Left lung (tissue), 4 donors: ENCODE measurements at regions not wholly inside any gene's neighbourhood (a gene's known extent, or its start where the extent isn't known, plus 50 kb on each side); places are given as distances from the start of the nearest gene placed in this dataset.
"Not testable (repeated sequence)": the region's sequence is repeated elsewhere in the genome, so short reads cannot be mapped to it uniquely, and the experiment has no call there.

Source experiments
- ATAC-seq: fragments of 200-7000 bp; cut with Tn5 transposase; one replicate; pipeline ENCODE4 v1.9.1; 2020; ENCODE audit warnings: moderate library complexity
- DNase-seq, 4 donors: peaks; one replicate each; pipeline ENCODE4 v3.0.0-alpha.2; 2013 to 2020
- H3K27ac ChIP-seq, 2 donors: fragments of 200-600 bp; sonication (generic) in 1 of 2; one replicate each; pipeline versions ENCODE4 v1.5.0 to v1.8.0; 2020 to 2021
- H3K27me3 ChIP-seq, 2 donors: fragments of 200-600 bp; sonication (generic) in 1 of 2; one replicate each; pipeline versions ENCODE4 v1.5.0 to v1.8.0; 2020 to 2021
- H3K36me3 ChIP-seq, 2 donors: fragments of 200-600 bp; sonication (generic) in 1 of 2; one replicate each; pipeline versions ENCODE4 v1.5.0 to v1.8.0; 2020 to 2021
- H3K4me1 ChIP-seq, 2 donors: fragments of 200-600 bp; one replicate each; pipeline ENCODE4 v1.8.0; 2021
- H3K4me3 ChIP-seq, 2 donors: fragments of 200-600 bp; sonication (generic) in 1 of 2; one replicate each; pipeline versions ENCODE4 v1.5.0 to v1.8.0; 2020 to 2021; ENCODE audit warnings: mild to moderate bottlenecking in 1 of 2
- H3K9me3 ChIP-seq, 2 donors: fragments of 200-600 bp; sonication (generic) in 1 of 2; one replicate each; pipeline versions ENCODE4 v1.5.0 to v1.8.0; 2020 to 2021
- CTCF ChIP-seq, 2 donors: fragments of 200-600 bp; sonication (generic) in 1 of 2; IDR thresholded peaks; one replicate each; pipeline versions ENCODE4 v1.5.0 to v1.8.0; 2021; ENCODE audit warnings: antibody characterized with exemption in 2 of 2
- intact Hi-C, 2 donors: fragments of 100-400 bp; cut with DNase I; formaldehyde crosslinking; loops; one replicate each; pipeline versions ENCODE4 v1.11.2 to v1.14.2; 2022
- donor health status: DM: no; HTN: yes; CAD: no.
- donor health status: DM: no; HTN: no; CAD: no.

- no peaks in the 10 kb centered on the region for H3K4me1 ChIP-seq
- ATAC-seq (no peak), DNase-seq (no peak)
- TF ChIP-seq CTCF (IDR thresholded peaks at IDR 0.05) = no peak
- H3K27me3 ChIP-seq = no peaks in the 10 kb centered on the region
- intact Hi-C loops = no loop called here
- H3K9me3 ChIP-seq = peaks cover 0 to 14% of the 10 kb centered on the region in 2 donors
- H3K36me3 ChIP-seq = no peaks in the 10 kb centered on the region
- no peak overlapping the region for H3K27ac ChIP-seq
- no peak overlapping the region for H3K4me3 ChIP-seq
Observed at GRCh38 chr3:110362751-110363150, 708.9 kb upstream of the NECTIN3 start.

- H3K27ac ChIP-seq, H3K27me3 ChIP-seq, H3K4me3 ChIP-seq, H3K4me1 ChIP-seq, ATAC-seq, H3K36me3 ChIP-seq, DNase-seq, H3K9me3 ChIP-seq, intact Hi-C loops: not testable (repeated sequence)
Observed at GRCh38 chr3:110367289-110367688, 704.3 kb upstream of the NECTIN3 start.

GRCh38 chr3:110375751-110376518 is 695.7 kb upstream of the NECTIN3 start:
- ATAC-seq (no peak), DNase-seq (peak in 2 of 4 donors; percentile 5 to 8)
- no peak overlapping the region for H3K4me3 ChIP-seq
- H3K27ac ChIP-seq = no peak overlapping the region
- no peaks in the 10 kb centered on the region for H3K27me3 ChIP-seq
- TF ChIP-seq CTCF (IDR thresholded peaks at IDR 0.05) = no peak
- H3K4me1 ChIP-seq = no peaks in the 10 kb centered on the region
- no peaks in the 10 kb centered on the region for H3K36me3 ChIP-seq
- H3K9me3 ChIP-seq = no peaks in the 10 kb centered on the region
- intact Hi-C loops = no loop called here

DNA sequence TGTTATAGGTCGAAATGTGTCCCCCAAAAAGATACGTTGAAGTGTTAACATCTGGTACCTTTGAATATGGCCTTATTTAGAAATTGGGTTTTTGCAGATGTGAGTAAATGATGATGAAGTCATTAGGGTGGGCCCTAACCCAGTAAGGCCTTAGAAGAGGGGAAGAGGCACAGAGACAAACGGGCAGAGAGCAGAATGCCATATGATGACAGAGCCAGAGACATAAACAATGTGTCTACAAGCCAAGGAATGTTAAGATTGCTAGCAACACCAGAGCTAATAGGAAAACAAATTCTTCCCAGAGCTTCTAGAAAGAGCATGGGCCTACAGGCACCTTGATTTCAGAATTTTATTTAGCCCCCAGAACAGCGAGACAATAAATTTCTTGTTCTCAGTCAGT is 693.1 kb upstream of the NECTIN3 start:
- ATAC-seq = no peak
- Histone ChIP-seq H3K36me3 (no peaks in the 10 kb centered on the region), H3K4me3 (no peak overlapping the region), H3K27ac (no peak overlapping the region), H3K4me1 (no peaks in the 10 kb centered on the region), H3K9me3 (no peaks in the 10 kb centered on the region), H3K27me3 (no peaks in the 10 kb centered on the region)
- DNase-seq = no peak
- TF ChIP-seq CTCF (IDR thresholded peaks at IDR 0.05) = no peak
- intact Hi-C loops = no loop called here

- Histone ChIP-seq H3K9me3 (no peaks in the 10 kb centered on the region), H3K4me3 (no peak overlapping the region), H3K4me1 (no peaks in the 10 kb centered on the region), H3K27ac (no peak overlapping the region), H3K36me3 (no peaks in the 10 kb centered on the region), H3K27me3 (no peaks in the 10 kb centered on the region)
- DNase-seq (no peak), ATAC-seq (no peak)
- intact Hi-C loops = no loop called here
- TF ChIP-seq CTCF (IDR thresholded peaks at IDR 0.05) = no peak
Observed at GRCh38 chr3:110381992-110382391, 689.6 kb upstream of the NECTIN3 start.

- no peak overlapping the region for H3K27ac ChIP-seq
- no peaks in the 10 kb centered on the region for H3K27me3 ChIP-seq
- no peak for TF ChIP-seq CTCF (IDR thresholded peaks at IDR 0.05)
- H3K4me1 ChIP-seq = no peaks in the 10 kb centered on the region
- no peak for DNase-seq
- ATAC-seq = no peak
- no peaks in the 10 kb centered on the region for H3K36me3 ChIP-seq
- no peak overlapping the region for H3K4me3 ChIP-seq
- intact Hi-C loops = no loop called here
- H3K9me3 ChIP-seq = no peaks in the 10 kb centered on the region
Observed at GRCh38 chr3:110383356-110383755, 688.3 kb upstream of the NECTIN3 start.
